ENCODE measurements at regions not wholly inside any gene's neighbourhood (a gene's known extent, or its start where the extent isn't known, plus 50 kb on each side); places are given as distances from the start of the nearest gene placed in this dataset.

DNA sequence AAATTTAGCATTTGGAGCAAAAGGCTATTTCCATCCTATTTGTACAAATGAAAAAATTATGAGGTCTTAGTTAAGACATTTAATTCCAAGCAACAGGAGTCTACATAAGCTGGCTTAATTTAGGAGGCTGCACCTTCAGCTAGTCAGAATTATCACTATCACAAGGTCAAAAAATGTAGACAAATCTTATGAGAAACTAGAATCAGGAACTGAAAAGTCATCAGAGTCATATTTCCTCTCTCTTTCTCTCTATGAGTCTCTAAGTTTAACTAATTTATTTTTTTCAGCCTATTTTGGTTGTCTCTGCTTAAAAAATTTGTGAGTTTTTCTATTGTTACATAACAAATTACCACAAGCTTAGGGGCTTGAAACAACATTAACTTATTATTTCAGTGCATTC lies 807.1 kb upstream of the PRMT6 start:
- ATAC-seq (no peak), DNase-seq (ENCODE audit: low read depth, low spot score) (no peak)
- H3K27ac ChIP-seq (ENCODE audit: low read length) = no peak overlapping the region
- TF ChIP-seq, protein P1, sequence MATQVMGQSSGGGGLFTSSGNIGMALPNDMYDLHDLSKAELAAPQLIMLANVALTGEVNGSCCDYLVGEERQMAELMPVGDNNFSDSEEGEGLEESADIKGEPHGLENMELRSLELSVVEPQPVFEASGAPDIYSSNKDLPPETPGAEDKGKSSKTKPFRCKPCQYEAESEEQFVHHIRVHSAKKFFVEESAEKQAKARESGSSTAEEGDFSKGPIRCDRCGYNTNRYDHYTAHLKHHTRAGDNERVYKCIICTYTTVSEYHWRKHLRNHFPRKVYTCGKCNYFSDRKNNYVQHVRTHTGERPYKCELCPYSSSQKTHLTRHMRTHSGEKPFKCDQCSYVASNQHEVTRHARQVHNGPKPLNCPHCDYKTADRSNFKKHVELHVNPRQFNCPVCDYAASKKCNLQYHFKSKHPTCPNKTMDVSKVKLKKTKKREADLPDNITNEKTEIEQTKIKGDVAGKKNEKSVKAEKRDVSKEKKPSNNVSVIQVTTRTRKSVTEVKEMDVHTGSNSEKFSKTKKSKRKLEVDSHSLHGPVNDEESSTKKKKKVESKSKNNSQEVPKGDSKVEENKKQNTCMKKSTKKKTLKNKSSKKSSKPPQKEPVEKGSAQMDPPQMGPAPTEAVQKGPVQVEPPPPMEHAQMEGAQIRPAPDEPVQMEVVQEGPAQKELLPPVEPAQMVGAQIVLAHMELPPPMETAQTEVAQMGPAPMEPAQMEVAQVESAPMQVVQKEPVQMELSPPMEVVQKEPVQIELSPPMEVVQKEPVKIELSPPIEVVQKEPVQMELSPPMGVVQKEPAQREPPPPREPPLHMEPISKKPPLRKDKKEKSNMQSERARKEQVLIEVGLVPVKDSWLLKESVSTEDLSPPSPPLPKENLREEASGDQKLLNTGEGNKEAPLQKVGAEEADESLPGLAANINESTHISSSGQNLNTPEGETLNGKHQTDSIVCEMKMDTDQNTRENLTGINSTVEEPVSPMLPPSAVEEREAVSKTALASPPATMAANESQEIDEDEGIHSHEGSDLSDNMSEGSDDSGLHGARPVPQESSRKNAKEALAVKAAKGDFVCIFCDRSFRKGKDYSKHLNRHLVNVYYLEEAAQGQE (IDR thresholded peaks at IDR 0.05; ENCODE audit: insufficient read depth in 1 of 2, low read depth in 2 of 2, low read length in 1 of 2) = no peak
- TF ChIP-seq POLR2AphosphoS5 (IDR thresholded peaks at IDR 0.05; ENCODE audit: low read depth, low read length) = no peak
- TF ChIP-seq, protein P2, sequence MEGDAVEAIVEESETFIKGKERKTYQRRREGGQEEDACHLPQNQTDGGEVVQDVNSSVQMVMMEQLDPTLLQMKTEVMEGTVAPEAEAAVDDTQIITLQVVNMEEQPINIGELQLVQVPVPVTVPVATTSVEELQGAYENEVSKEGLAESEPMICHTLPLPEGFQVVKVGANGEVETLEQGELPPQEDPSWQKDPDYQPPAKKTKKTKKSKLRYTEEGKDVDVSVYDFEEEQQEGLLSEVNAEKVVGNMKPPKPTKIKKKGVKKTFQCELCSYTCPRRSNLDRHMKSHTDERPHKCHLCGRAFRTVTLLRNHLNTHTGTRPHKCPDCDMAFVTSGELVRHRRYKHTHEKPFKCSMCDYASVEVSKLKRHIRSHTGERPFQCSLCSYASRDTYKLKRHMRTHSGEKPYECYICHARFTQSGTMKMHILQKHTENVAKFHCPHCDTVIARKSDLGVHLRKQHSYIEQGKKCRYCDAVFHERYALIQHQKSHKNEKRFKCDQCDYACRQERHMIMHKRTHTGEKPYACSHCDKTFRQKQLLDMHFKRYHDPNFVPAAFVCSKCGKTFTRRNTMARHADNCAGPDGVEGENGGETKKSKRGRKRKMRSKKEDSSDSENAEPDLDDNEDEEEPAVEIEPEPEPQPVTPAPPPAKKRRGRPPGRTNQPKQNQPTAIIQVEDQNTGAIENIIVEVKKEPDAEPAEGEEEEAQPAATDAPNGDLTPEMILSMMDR (IDR thresholded peaks at IDR 0.05) = no peak
- TF ChIP-seq SIN3A (IDR thresholded peaks at IDR 0.05; ENCODE audit: borderline replicate concordance, insufficient read depth, low read depth, low read length) = no peak
- no peak for TF ChIP-seq TCF7L2 (IDR thresholded peaks at IDR 0.05; ENCODE audit: low read depth, low read length)
- ChIA-PET POLR2A (no interaction called here), CTCF (no interaction called here)
- H3K4me3 ChIP-seq (ENCODE audit: low read depth in 2 of 2, low read length in 2 of 2) = no peak overlapping the region
- no peaks in the 10 kb centered on the region for H3K27me3 ChIP-seq (ENCODE audit: control insufficient read depth, insufficient read depth, low read length)
- no peaks in the 10 kb centered on the region for H3K9me3 ChIP-seq (ENCODE audit: control insufficient read depth, insufficient read depth, low read depth, low read length)
- in situ Hi-C loops (cut with HindIII; ENCODE audit: low pct_unique_long_range_greater_than_20kb, low sequenced_read_pairs) = no loop called here
- H3K4me1 ChIP-seq (ENCODE audit: control insufficient read depth, insufficient read depth, low read length) = no peaks in the 10 kb centered on the region
- no TSS peak for BruUV-seq (replicated peaks)
- no peaks in the 10 kb centered on the region for H3K36me3 ChIP-seq (ENCODE audit: control insufficient read depth, insufficient read depth, low read length)
- intact Hi-C loops (cut with micrococcal nuclease; ENCODE audit: unreplicated experiment) = no loop called here

DNA sequence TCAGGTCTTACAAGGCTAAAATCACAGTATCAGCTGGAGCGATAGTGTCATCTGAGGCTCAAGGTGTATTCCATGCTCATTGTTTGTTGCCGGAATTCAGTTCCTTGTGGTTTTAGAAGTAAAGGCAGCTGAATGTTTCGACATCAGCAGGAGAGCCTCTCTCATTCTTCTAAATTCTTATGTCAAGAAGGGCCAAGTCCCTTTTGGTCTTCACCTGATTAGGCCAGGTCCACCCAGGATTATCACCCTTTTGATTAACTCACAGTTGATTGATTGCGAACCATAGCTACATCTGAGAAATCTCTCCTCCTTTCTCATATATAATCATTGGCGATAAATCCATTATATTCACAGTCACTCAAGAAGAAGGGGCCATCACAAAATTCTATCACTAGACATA lies 806.7 kb upstream of the PRMT6 start:
- TF ChIP-seq, protein P2 (IDR thresholded peaks at IDR 0.05) = no peak
- TF ChIP-seq TCF7L2 (IDR thresholded peaks at IDR 0.05; ENCODE audit: low read depth, low read length) = no peak
- no peak for TF ChIP-seq POLR2AphosphoS5 (IDR thresholded peaks at IDR 0.05; ENCODE audit: low read depth, low read length)
- no peak for TF ChIP-seq SIN3A (IDR thresholded peaks at IDR 0.05; ENCODE audit: borderline replicate concordance, insufficient read depth, low read depth, low read length)
- TF ChIP-seq, protein P1 (IDR thresholded peaks at IDR 0.05; ENCODE audit: insufficient read depth in 1 of 2, low read depth in 2 of 2, low read length in 1 of 2) = no peak
- in situ Hi-C loops (cut with HindIII; ENCODE audit: low pct_unique_long_range_greater_than_20kb, low sequenced_read_pairs) (no loop called here), intact Hi-C loops (cut with micrococcal nuclease; ENCODE audit: unreplicated experiment) (no loop called here)
- Histone ChIP-seq H3K9me3 (ENCODE audit: control insufficient read depth, insufficient read depth, low read depth, low read length) (no peaks in the 10 kb centered on the region), H3K27ac (ENCODE audit: low read length) (no peak overlapping the region), H3K4me3 (ENCODE audit: low read depth in 2 of 2, low read length in 2 of 2) (no peak overlapping the region), H3K27me3 (ENCODE audit: control insufficient read depth, insufficient read depth, low read length) (no peaks in the 10 kb centered on the region), H3K36me3 (ENCODE audit: control insufficient read depth, insufficient read depth, low read length) (no peaks in the 10 kb centered on the region), H3K4me1 (ENCODE audit: control insufficient read depth, insufficient read depth, low read length) (no peaks in the 10 kb centered on the region)
- BruUV-seq (replicated peaks) = no TSS peak
- POLR2A ChIA-PET = no interaction called here
- no peak for DNase-seq (ENCODE audit: low read depth, low spot score)
- no peak for ATAC-seq
- CTCF ChIA-PET = no interaction called here

Data from Panc1 (cell line).